Testis (tissue), 2 donors: ENCODE measurements at regions not wholly inside any gene's neighbourhood (a gene's known extent, or its start where the extent isn't known, plus 50 kb on each side); places are given as distances from the start of the nearest gene placed in this dataset.

Experiments
- POLR2A ChIP-seq: fragments of 450-650 bp; IDR thresholded peaks from one replicate; pipeline ENCODE4 v1.6.1; 2017; ENCODE audit warnings: antibody characterized with exemption, mild to moderate bottlenecking, moderate library complexity
- TF ChIP-seq, protein P1 (sequence below), 3 experiments: fragments of 450-650 bp in 2 of 3; fragments of 200-600 bp in 1 of 3; sonication (generic) in 1 of 3; IDR thresholded peaks; one replicate each; pipeline ENCODE4 v1.5.1; 2016 to 2019; ENCODE audit warnings: antibody characterized with exemption in 3 of 3, mild to moderate bottlenecking in 2 of 3, moderate library complexity in 1 of 3

- TF ChIP-seq, protein P1, sequence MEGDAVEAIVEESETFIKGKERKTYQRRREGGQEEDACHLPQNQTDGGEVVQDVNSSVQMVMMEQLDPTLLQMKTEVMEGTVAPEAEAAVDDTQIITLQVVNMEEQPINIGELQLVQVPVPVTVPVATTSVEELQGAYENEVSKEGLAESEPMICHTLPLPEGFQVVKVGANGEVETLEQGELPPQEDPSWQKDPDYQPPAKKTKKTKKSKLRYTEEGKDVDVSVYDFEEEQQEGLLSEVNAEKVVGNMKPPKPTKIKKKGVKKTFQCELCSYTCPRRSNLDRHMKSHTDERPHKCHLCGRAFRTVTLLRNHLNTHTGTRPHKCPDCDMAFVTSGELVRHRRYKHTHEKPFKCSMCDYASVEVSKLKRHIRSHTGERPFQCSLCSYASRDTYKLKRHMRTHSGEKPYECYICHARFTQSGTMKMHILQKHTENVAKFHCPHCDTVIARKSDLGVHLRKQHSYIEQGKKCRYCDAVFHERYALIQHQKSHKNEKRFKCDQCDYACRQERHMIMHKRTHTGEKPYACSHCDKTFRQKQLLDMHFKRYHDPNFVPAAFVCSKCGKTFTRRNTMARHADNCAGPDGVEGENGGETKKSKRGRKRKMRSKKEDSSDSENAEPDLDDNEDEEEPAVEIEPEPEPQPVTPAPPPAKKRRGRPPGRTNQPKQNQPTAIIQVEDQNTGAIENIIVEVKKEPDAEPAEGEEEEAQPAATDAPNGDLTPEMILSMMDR (IDR thresholded peaks at IDR 0.05) = no peak
- no peak for TF ChIP-seq POLR2A
These were observed 51.9 kb upstream of the RHOU start for GRCh38 chr1:228683428-228683827.
